GM06990 (cell line): ENCODE measurements at regions not wholly inside any gene's neighbourhood (a gene's known extent, or its start where the extent isn't known, plus 50 kb on each side); places are given as distances from the start of the nearest gene placed in this dataset.

Experiments used
- DNase-seq: peaks from one replicate; pipeline ENCODE4 v3.0.0-alpha.2; 2011; ENCODE audit not compliant: insufficient read length; ENCODE audit errors: extremely low read depth
- H3K27me3 ChIP-seq: replicated peaks from 2 replicates; pipeline ENCODE4 v1.6.0; 2011; ENCODE audit warnings: low read length; ENCODE audit not compliant: control insufficient read depth, insufficient read depth
- H3K36me3 ChIP-seq: 2 replicates; pipeline ENCODE4 v1.5.1; 2011; ENCODE audit warnings: low read length; ENCODE audit not compliant: control insufficient read depth, insufficient read depth
- H3K4me3 ChIP-seq: replicated peaks from 2 replicates; pipeline ENCODE4 v1.5.1; 2011; ENCODE audit warnings: low read depth, mild to moderate bottlenecking, control low read depth, low read length
- TF ChIP-seq, protein P1 (sequence below): IDR thresholded peaks from 2 replicates; pipeline ENCODE4 v1.5.1; 2011; ENCODE audit warnings: low read length, control low read depth, mild to moderate bottlenecking, inconsistent platforms; ENCODE audit not compliant: insufficient read depth, poor library complexity, severe bottlenecking

DNA sequence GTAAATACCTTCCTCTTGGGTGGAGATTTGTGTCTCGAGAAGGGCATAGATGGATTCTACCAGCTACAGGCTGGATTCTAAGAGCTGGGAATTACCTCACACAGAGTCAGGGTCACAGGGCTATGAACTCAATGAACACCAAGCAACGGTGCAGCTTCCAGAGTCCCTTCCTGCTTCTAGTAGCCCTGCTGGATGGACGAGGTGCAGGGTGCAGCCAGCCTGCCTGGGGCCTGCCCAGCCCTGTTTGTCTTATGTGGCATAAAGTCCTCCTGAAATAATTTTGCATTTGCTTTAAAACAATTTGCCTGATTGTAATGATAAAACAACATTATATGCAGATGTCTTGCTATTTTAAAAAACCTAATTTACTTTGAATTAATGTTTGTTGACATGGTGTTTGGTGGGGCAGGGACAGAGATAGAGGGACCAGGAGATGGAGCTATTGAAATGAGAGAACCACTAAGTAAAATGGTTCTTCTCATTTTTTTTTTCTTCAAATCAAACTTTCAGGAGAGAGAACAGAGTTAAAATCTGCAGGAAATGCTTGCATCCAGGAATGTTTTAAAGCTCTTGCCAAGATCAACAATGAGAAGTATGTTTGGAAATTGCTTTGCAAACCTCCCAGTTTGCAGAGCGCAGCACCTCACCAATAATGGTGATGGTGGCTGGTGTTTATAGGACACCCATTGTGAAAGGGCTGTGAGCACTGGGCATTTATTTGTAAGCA is 305.4 kb upstream of the PODXL start:
- Histone ChIP-seq H3K4me3 (no peak overlapping the region), H3K27me3 (no peaks in the 10 kb centered on the region), H3K36me3 (no peaks in the 10 kb centered on the region)
- no peak for DNase-seq
- TF ChIP-seq, protein P1, sequence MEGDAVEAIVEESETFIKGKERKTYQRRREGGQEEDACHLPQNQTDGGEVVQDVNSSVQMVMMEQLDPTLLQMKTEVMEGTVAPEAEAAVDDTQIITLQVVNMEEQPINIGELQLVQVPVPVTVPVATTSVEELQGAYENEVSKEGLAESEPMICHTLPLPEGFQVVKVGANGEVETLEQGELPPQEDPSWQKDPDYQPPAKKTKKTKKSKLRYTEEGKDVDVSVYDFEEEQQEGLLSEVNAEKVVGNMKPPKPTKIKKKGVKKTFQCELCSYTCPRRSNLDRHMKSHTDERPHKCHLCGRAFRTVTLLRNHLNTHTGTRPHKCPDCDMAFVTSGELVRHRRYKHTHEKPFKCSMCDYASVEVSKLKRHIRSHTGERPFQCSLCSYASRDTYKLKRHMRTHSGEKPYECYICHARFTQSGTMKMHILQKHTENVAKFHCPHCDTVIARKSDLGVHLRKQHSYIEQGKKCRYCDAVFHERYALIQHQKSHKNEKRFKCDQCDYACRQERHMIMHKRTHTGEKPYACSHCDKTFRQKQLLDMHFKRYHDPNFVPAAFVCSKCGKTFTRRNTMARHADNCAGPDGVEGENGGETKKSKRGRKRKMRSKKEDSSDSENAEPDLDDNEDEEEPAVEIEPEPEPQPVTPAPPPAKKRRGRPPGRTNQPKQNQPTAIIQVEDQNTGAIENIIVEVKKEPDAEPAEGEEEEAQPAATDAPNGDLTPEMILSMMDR: no peak

DNA sequence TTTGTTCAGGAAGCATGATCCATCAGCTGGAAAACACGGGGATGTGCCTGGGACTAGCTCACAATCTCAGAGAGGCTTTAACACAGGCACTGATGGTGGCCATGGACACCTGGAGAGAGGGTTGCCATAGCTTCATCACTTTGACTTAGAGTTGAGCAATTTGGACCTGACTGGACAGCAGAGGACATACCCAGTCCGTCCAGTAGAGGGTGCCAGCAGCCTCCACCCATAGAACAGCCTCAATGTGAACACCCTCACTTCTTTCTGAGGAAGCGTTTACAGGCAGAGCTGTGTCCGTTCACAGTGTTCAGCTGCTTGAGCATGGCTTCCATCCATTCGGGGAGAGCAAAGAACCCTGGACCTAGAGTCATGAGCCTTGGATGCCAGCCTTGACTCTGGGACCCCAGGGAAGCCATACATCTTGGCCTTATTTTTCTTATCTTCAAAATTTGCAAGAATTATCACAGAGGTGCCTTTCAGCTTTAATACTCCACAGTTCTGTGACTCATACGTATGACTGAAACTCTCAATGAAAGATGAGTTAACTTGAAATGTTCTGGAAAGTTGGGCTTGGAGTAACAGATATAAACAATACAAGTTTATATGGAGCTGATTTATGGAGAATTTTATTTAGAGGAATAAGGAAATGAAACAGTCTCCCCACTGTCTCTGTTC is 302.9 kb upstream of the PODXL start:
- TF ChIP-seq, protein P1: peak; percentile 93
- DNase-seq: peak; percentile 5
- Histone ChIP-seq H3K4me3 (no peak overlapping the region), H3K36me3 (no peaks in the 10 kb centered on the region), H3K27me3 (no peaks in the 10 kb centered on the region)

DNA sequence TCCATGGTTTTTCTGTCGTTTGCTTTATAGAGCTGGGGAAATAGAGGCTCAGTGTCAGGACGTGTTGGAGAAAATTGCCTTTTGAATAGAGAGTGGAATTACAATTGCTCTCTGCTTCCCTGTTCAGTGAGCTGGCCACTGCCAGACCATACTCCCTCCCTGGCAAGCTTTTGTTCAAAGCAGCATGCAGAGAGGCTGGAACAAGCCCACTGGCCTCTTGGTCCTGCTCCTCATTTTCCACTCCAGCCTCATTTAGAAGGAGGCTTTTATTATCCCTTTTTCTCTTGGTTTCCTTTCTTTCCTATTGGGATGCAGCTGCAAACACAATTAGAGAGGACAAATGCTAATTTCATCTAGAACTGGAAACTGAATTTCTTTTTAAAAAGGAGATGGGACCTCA is 302.2 kb upstream of the PODXL start:
- no peak for DNase-seq
- no peaks in the 10 kb centered on the region for H3K27me3 ChIP-seq
- H3K4me3 ChIP-seq: no peak overlapping the region
- TF ChIP-seq, protein P1: no peak
- no peaks in the 10 kb centered on the region for H3K36me3 ChIP-seq

DNA sequence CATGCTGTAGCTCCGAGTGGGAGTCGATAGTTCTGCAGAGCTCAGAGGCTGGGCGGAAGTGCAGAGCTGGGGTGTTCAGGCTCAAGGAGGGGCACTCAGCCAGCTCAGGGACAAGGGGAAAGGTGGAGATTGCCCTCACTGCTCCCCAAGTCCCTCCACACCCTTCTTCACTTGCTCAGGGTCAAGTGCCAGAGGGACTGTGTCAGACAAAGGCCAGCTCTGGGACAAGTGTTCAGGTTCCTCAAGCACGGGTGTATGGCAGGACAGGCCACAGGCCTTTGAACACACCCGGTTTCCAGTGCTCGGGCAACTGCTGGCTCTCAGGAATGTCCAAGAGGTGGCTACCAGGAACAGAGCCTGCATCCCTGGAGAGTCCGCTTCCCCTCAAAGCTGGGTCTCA is 293.0 kb upstream of the PODXL start:
- no peak for DNase-seq
- Histone ChIP-seq H3K27me3 (no peaks in the 10 kb centered on the region; the same call in 1 of the 2 replicates), H3K36me3 (no peaks in the 10 kb centered on the region), H3K4me3 (no peak overlapping the region)
- TF ChIP-seq, protein P1: no peak

DNA sequence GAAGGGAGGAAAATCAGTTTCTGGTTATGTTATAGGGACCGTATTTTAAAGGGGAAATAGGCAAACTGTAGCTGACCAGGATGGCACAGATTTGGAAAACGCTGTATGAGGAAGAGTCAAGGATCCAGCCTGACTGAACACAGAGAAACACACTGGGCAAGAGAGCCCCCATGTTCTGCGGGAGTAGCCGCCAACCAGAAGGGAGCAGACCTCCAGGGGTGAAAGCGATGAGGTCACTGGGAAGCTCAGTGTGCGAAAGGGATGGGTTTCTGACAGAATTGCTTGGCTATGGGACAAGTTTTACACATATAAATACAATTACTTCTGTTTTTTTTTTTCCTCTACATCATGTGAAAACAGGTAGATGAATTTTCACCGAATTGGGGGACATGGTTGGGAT is 291.6 kb upstream of the PODXL start:
- Histone ChIP-seq H3K27me3 (no peaks in the 10 kb centered on the region; the same call in 1 of the 2 replicates), H3K4me3 (no peak overlapping the region), H3K36me3 (no peaks in the 10 kb centered on the region)
- DNase-seq: no peak
- TF ChIP-seq, protein P1: no peak
